K562 (cell line): ENCODE measurements at regions not wholly inside any gene's neighbourhood (a gene's known extent, or its start where the extent isn't known, plus 50 kb on each side); places are given as distances from the start of the nearest gene placed in this dataset.

Experiments
- MBD2 ChIP-seq: sonication (generic); IDR thresholded peaks from 2 replicates; pipeline ENCODE4 v1.6.1; 2016; ENCODE audit warnings: low read depth, borderline replicate concordance
- NFXL1 ChIP-seq: fragments of 450-650 bp; formaldehyde crosslinking; IDR thresholded peaks from 2 replicates; pipeline ENCODE4 v1.4.0; 2021; ENCODE audit warnings: mild to moderate bottlenecking
- NFYB ChIP-seq: IDR thresholded peaks from 2 replicates; pipeline ENCODE4 v1.6.1; 2011; ENCODE audit warnings: mild to moderate bottlenecking, moderate library complexity; ENCODE audit not compliant: insufficient read length; ENCODE audit errors: extremely low read depth
- POLR2AphosphoS2 ChIP-seq: IDR thresholded peaks from 2 replicates; pipeline ENCODE4 v1.6.1; 2012; ENCODE audit warnings: low read length, improper control_type of control experiment
- RCOR1 ChIP-seq, 2 experiments: IDR thresholded peaks; 2 replicates each; pipeline ENCODE4 v1.6.1; 2012; ENCODE audit warnings: low read depth in 2 of 2, low read length in 2 of 2, borderline replicate concordance in 1 of 2, improper control_type of control experiment in 1 of 2
- SMARCA5 ChIP-seq: fragments of 450-650 bp; IDR thresholded peaks from 2 replicates; pipeline ENCODE4 v1.6.1; 2016
- ZNF707 ChIP-seq: fragments of 250-450 bp; sonication (Bioruptor Pico); conservative IDR thresholded peaks from 2 replicates; pipeline ENCODE4 v1.8.0; 2022; ENCODE audit warnings: inconsistent platforms, mild to moderate bottlenecking, moderate library complexity
- TF ChIP-seq, protein P1 (sequence below): sonication (generic); formaldehyde crosslinking; IDR thresholded peaks from 2 replicates; pipeline ENCODE4 v1.8.0; 2022; ENCODE audit warnings: mild to moderate bottlenecking, missing genetic modification reagents
- TF ChIP-seq, protein P2 (sequence below): sonication (generic); formaldehyde crosslinking; IDR thresholded peaks from 2 replicates; pipeline ENCODE4 v1.8.0; 2022; ENCODE audit warnings: missing genetic modification reagents, mild to moderate bottlenecking, moderate library complexity, borderline replicate concordance
- TF ChIP-seq, protein P3 (sequence below): fragments of 450-650 bp; IDR thresholded peaks from 2 replicates; pipeline ENCODE4 v1.6.1; 2016; ENCODE audit warnings: mild to moderate bottlenecking
- TF ChIP-seq, protein P4 (sequence below), 2 experiments: fragments of 450-650 bp; formaldehyde crosslinking in 1 of 2; IDR thresholded peaks; 2 replicates each; pipeline versions ENCODE4 v1.4.0 to v1.6.1; 2014 to 2020; ENCODE audit warnings: mild to moderate bottlenecking in 2 of 2, borderline replicate concordance in 1 of 2, low read depth in 1 of 2
- TF ChIP-seq, protein P5 (sequence below): fragments of 250-450 bp; sonication (Bioruptor Pico); IDR thresholded peaks from 2 replicates; pipeline ENCODE4 v1.9.0; 2021; ENCODE audit warnings: mild to moderate bottlenecking

DNA sequence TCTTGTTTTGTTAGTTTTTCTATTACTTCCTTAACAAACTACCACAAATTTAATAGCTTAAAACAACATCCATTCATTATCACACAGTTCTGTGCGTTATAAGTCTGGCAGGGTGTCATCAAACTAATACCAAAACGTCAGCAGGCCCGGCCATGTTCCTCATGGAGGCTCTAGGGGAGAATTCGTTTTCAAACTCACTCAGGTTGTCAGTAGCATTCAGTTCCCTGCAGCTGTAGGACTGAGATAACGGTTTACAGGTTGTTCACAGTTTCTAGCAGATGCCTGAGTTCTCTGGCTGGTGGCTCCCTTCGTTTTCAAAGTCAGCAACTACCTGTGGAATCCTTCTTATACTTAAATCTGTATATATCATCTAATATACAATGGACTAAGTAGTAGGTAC is 72.5 kb upstream of the PRSS16 start (continued):
- TF ChIP-seq, protein P1, sequence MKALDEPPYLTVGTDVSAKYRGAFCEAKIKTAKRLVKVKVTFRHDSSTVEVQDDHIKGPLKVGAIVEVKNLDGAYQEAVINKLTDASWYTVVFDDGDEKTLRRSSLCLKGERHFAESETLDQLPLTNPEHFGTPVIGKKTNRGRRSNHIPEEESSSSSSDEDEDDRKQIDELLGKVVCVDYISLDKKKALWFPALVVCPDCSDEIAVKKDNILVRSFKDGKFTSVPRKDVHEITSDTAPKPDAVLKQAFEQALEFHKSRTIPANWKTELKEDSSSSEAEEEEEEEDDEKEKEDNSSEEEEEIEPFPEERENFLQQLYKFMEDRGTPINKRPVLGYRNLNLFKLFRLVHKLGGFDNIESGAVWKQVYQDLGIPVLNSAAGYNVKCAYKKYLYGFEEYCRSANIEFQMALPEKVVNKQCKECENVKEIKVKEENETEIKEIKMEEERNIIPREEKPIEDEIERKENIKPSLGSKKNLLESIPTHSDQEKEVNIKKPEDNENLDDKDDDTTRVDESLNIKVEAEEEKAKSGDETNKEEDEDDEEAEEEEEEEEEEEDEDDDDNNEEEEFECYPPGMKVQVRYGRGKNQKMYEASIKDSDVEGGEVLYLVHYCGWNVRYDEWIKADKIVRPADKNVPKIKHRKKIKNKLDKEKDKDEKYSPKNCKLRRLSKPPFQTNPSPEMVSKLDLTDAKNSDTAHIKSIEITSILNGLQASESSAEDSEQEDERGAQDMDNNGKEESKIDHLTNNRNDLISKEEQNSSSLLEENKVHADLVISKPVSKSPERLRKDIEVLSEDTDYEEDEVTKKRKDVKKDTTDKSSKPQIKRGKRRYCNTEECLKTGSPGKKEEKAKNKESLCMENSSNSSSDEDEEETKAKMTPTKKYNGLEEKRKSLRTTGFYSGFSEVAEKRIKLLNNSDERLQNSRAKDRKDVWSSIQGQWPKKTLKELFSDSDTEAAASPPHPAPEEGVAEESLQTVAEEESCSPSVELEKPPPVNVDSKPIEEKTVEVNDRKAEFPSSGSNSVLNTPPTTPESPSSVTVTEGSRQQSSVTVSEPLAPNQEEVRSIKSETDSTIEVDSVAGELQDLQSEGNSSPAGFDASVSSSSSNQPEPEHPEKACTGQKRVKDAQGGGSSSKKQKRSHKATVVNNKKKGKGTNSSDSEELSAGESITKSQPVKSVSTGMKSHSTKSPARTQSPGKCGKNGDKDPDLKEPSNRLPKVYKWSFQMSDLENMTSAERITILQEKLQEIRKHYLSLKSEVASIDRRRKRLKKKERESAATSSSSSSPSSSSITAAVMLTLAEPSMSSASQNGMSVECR (CRISPR knock-in tag): no peak
- no peak for TF ChIP-seq SMARCA5
- TF ChIP-seq, protein P2, sequence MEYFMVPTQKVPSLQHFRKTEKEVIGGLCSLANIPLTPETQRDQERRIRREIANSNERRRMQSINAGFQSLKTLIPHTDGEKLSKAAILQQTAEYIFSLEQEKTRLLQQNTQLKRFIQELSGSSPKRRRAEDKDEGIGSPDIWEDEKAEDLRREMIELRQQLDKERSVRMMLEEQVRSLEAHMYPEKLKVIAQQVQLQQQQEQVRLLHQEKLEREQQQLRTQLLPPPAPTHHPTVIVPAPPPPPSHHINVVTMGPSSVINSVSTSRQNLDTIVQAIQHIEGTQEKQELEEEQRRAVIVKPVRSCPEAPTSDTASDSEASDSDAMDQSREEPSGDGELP (CRISPR knock-in tag): no peak
- TF ChIP-seq, protein P3, sequence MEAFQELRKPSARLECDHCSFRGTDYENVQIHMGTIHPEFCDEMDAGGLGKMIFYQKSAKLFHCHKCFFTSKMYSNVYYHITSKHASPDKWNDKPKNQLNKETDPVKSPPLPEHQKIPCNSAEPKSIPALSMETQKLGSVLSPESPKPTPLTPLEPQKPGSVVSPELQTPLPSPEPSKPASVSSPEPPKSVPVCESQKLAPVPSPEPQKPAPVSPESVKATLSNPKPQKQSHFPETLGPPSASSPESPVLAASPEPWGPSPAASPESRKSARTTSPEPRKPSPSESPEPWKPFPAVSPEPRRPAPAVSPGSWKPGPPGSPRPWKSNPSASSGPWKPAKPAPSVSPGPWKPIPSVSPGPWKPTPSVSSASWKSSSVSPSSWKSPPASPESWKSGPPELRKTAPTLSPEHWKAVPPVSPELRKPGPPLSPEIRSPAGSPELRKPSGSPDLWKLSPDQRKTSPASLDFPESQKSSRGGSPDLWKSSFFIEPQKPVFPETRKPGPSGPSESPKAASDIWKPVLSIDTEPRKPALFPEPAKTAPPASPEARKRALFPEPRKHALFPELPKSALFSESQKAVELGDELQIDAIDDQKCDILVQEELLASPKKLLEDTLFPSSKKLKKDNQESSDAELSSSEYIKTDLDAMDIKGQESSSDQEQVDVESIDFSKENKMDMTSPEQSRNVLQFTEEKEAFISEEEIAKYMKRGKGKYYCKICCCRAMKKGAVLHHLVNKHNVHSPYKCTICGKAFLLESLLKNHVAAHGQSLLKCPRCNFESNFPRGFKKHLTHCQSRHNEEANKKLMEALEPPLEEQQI: 0 out of 2 replicates have a peak, but pooled peaks have one; percentile 27
- no peak for TF ChIP-seq NFXL1 (CRISPR knock-in tag)
- TF ChIP-seq, protein P4, sequence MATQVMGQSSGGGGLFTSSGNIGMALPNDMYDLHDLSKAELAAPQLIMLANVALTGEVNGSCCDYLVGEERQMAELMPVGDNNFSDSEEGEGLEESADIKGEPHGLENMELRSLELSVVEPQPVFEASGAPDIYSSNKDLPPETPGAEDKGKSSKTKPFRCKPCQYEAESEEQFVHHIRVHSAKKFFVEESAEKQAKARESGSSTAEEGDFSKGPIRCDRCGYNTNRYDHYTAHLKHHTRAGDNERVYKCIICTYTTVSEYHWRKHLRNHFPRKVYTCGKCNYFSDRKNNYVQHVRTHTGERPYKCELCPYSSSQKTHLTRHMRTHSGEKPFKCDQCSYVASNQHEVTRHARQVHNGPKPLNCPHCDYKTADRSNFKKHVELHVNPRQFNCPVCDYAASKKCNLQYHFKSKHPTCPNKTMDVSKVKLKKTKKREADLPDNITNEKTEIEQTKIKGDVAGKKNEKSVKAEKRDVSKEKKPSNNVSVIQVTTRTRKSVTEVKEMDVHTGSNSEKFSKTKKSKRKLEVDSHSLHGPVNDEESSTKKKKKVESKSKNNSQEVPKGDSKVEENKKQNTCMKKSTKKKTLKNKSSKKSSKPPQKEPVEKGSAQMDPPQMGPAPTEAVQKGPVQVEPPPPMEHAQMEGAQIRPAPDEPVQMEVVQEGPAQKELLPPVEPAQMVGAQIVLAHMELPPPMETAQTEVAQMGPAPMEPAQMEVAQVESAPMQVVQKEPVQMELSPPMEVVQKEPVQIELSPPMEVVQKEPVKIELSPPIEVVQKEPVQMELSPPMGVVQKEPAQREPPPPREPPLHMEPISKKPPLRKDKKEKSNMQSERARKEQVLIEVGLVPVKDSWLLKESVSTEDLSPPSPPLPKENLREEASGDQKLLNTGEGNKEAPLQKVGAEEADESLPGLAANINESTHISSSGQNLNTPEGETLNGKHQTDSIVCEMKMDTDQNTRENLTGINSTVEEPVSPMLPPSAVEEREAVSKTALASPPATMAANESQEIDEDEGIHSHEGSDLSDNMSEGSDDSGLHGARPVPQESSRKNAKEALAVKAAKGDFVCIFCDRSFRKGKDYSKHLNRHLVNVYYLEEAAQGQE (IDR thresholded peaks at IDR 0.05; ENCODE audit: borderline replicate concordance): no peak
- TF ChIP-seq, protein P4 (CRISPR knock-in tag; IDR thresholded peaks at IDR 0.05; ENCODE audit: low read depth): no peak
- TF ChIP-seq POLR2AphosphoS2: no peak
- TF ChIP-seq ZNF707: no peak
- peak in 1 of 2 experiments; percentile 74; a peak in 1 of 4 replicates for TF ChIP-seq RCOR1 (IDR thresholded peaks at IDR 0.05; ENCODE audit: borderline replicate concordance in 1 of 2, low read depth in 2 of 2, low read length in 2 of 2)
- TF ChIP-seq NFYB: no peak
- no peak for TF ChIP-seq MBD2
- TF ChIP-seq, protein P5, sequence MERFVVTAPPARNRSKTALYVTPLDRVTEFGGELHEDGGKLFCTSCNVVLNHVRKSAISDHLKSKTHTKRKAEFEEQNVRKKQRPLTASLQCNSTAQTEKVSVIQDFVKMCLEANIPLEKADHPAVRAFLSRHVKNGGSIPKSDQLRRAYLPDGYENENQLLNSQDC (CRISPR knock-in tag): no peak
